ENCODE measurements at regions not wholly inside any gene's neighbourhood (a gene's known extent, or its start where the extent isn't known, plus 50 kb on each side); places are given as distances from the start of the nearest gene placed in this dataset.
"Not testable (repeated sequence)": the region's sequence is repeated elsewhere in the genome, so short reads cannot be mapped to it uniquely, and the experiment has no call there.

GRCh38 chr12:68483592-68484383 lies 126.9 kb upstream of the RAP1B start:
- 63% methylated on average over 4 of the region's 4 CpGs for WGBS (ENCODE audit: low lambda C conversion rate)
- no peaks in the 10 kb centered on the region for H4K20me1 ChIP-seq (ENCODE audit: insufficient read depth)
- no peaks in the 10 kb centered on the region for H3K36me3 ChIP-seq (replicated peaks in 1 of 2; ENCODE audit: control insufficient read depth in 1 of 2, insufficient read depth in 2 of 2, low read length in 1 of 2)
- no peak for DNase-seq
- POLR2A ChIA-PET: no interaction called here
- no peaks in the 10 kb centered on the region for H3K27me3 ChIP-seq (ENCODE audit: insufficient read depth)
- no peaks in the 10 kb centered on the region for H3K9me3 ChIP-seq
- no peak overlapping the region for H3K9ac ChIP-seq
- peaks cover 5 to 36% of the 10 kb centered on the region in 2 experiments for H3K4me1 ChIP-seq (ENCODE audit: control insufficient read depth in 1 of 2, insufficient read depth in 2 of 2, low read depth in 1 of 2, low read length in 1 of 2)
- CTCF ChIA-PET: no interaction called here
- peak; percentile 75 for TF ChIP-seq JUND (IDR thresholded peaks at IDR 0.05)
- TF ChIP-seq PBX3 (IDR thresholded peaks at IDR 0.05): peak; percentile 49
- TF ChIP-seq FOSL2 (IDR thresholded peaks at IDR 0.05; ENCODE audit: borderline replicate concordance, low read depth): peak; percentile 78
- TF ChIP-seq RXRA (IDR thresholded peaks at IDR 0.05; ENCODE audit: borderline replicate concordance, low read depth): 0 out of 2 replicates have a peak, but pooled peaks have one; percentile 22
- no peak for TF ChIP-seq IRF3 (IDR thresholded peaks at IDR 0.05; ENCODE audit: low read depth, low read length)
- peak; percentile 61 for TF ChIP-seq TCF12 (IDR thresholded peaks at IDR 0.05)
- peak overlapping the region; percentile 12; the same call in 1 of the 2 replicates for H2AFZ ChIP-seq (ENCODE audit: low read depth)
- H3K9me2 ChIP-seq: no peaks in the 10 kb centered on the region
- H3K27ac ChIP-seq (ENCODE audit: low read depth in 2 of 2, low read length in 1 of 2): peak overlapping the region; percentile 39 to 75; a peak in 3 of 4 replicates
- peaks cover 23% of the 10 kb centered on the region for H3F3A ChIP-seq (replicated peaks; ENCODE audit: insufficient read depth)
- H3K4me2 ChIP-seq: no peak overlapping the region
- no peaks in the 10 kb centered on the region for H3K79me2 ChIP-seq (ENCODE audit: insufficient read depth)
- no peak overlapping the region for H3K4me3 ChIP-seq (ENCODE audit: low read depth in 2 of 2, low read length in 1 of 2)

DNA sequence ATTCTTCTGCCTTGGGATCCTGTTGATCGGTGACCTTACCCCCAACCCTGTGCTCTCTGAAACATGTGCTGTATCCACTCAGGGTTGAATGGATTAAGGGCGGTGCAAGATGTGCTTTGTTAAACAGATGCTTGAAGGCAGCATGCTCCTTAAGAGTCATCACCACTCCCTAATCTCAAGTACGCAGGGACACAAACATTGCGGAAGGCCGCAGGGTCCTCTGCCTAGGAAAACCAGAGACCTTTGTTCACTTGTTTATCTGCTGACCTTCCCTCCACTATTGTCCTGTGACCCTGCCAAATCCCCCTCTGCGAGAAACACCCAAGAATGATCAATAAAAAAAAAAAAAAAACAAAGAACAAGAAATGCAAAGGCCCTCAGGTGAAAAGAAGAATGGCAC lies 126.1 kb upstream of the RAP1B start:
- 95% methylated on average over 5 of the region's 6 CpGs for WGBS (ENCODE audit: low lambda C conversion rate)
- H2AFZ ChIP-seq (ENCODE audit: low read depth); H3K9me2 ChIP-seq; H3K9me3 ChIP-seq; H3K27me3 ChIP-seq (ENCODE audit: insufficient read depth); H3K9ac ChIP-seq; H3K36me3 ChIP-seq (replicated peaks in 1 of 2; ENCODE audit: control insufficient read depth in 1 of 2, insufficient read depth in 2 of 2, low read length in 1 of 2); POLR2A ChIA-PET; H3K79me2 ChIP-seq (ENCODE audit: insufficient read depth); DNase-seq; H3K4me2 ChIP-seq; H3K4me3 ChIP-seq (ENCODE audit: low read depth in 2 of 2, low read length in 1 of 2); H4K20me1 ChIP-seq (ENCODE audit: insufficient read depth); CTCF ChIA-PET: not testable (repeated sequence)
- Histone ChIP-seq H3F3A (replicated peaks; ENCODE audit: insufficient read depth) (peaks cover 23% of the 10 kb centered on the region), H3K4me1 (ENCODE audit: control insufficient read depth in 1 of 2, insufficient read depth in 2 of 2, low read depth in 1 of 2, low read length in 1 of 2) (peaks cover 0 to 28% of the 10 kb centered on the region in 2 experiments; a peak in 2 of 4 replicates), H3K27ac (ENCODE audit: low read depth in 2 of 2, low read length in 1 of 2) (peak overlapping the region in 1 of 2 experiments; percentile 75; a peak in 1 of 4 replicates)

GRCh38 chr12:68486449-68486848 lies 124.2 kb upstream of the RAP1B start:
- H3K4me3 ChIP-seq (ENCODE audit: low read depth in 2 of 2, low read length in 1 of 2); H3K79me2 ChIP-seq (ENCODE audit: insufficient read depth); POLR2A ChIA-PET; H3K27ac ChIP-seq (ENCODE audit: low read depth in 2 of 2, low read length in 1 of 2); H3K9me3 ChIP-seq; H3K27me3 ChIP-seq (ENCODE audit: insufficient read depth); H3K9ac ChIP-seq; H2AFZ ChIP-seq (ENCODE audit: low read depth); H4K20me1 ChIP-seq (ENCODE audit: insufficient read depth); H3K4me2 ChIP-seq; DNase-seq; CTCF ChIA-PET; H3K36me3 ChIP-seq (replicated peaks in 1 of 2; ENCODE audit: control insufficient read depth in 1 of 2, insufficient read depth in 2 of 2, low read length in 1 of 2); H3K9me2 ChIP-seq: not testable (repeated sequence)
- 79% methylated on average over 6 of the region's 6 CpGs for WGBS (ENCODE audit: low lambda C conversion rate)
- Histone ChIP-seq H3K4me1 (ENCODE audit: control insufficient read depth in 1 of 2, insufficient read depth in 2 of 2, low read depth in 1 of 2, low read length in 1 of 2) (peaks cover 0 to 24% of the 10 kb centered on the region in 2 experiments; a peak in 2 of 4 replicates), H3F3A (replicated peaks; ENCODE audit: insufficient read depth) (peaks cover 18% of the 10 kb centered on the region)
